Endodermal cell (in vitro differentiated cells): ENCODE measurements at regions not wholly inside any gene's neighbourhood (a gene's known extent, or its start where the extent isn't known, plus 50 kb on each side); places are given as distances from the start of the nearest gene placed in this dataset.

ENCODE experiments used
- DNase-seq: peaks from one replicate; pipeline ENCODE4 v3.0.0-alpha.2; 2017
- H3K27ac ChIP-seq: 2 replicates; pipeline ENCODE4 v1.5.1; 2013; ENCODE audit warnings: mild to moderate bottlenecking, low read depth, low read length, moderate library complexity
- H3K27me3 ChIP-seq: 2 replicates; pipeline ENCODE4 v1.6.1; 2013; ENCODE audit warnings: mild to moderate bottlenecking, low read length, moderate library complexity; ENCODE audit not compliant: insufficient read depth, control insufficient read depth, poor library complexity, severe bottlenecking
- H3K36me3 ChIP-seq: 2 replicates; pipeline ENCODE4 v1.7.0; 2013; ENCODE audit warnings: mild to moderate bottlenecking, low read length, moderate library complexity; ENCODE audit not compliant: control insufficient read depth, insufficient read depth
- H3K4me1 ChIP-seq: one replicate; pipeline ENCODE4 v1.7.0; 2013; ENCODE audit warnings: low read length; ENCODE audit not compliant: control insufficient read depth, insufficient read depth
- H3K4me3 ChIP-seq: 2 replicates; pipeline ENCODE4 v1.5.1; 2013; ENCODE audit warnings: mild to moderate bottlenecking, low read length, moderate library complexity
- H3K9ac ChIP-seq: 2 replicates; pipeline ENCODE4 v1.6.1; 2013; ENCODE audit warnings: mild to moderate bottlenecking, low read length, moderate library complexity; ENCODE audit not compliant: poor library complexity, severe bottlenecking; ENCODE audit errors: extremely low read depth
- H3K9me3 ChIP-seq: 2 replicates; pipeline ENCODE4 v1.6.1; 2013; ENCODE audit warnings: mild to moderate bottlenecking, low read length, moderate library complexity; ENCODE audit not compliant: control insufficient read depth
- H3K27ac Mint-ChIP-seq: 2 replicates; pipeline ENCODE4 v1.8.0; 2020; ENCODE audit warnings: mixed read lengths
- H3K27me3 Mint-ChIP-seq: 2 replicates; pipeline ENCODE4 v1.8.0; 2021; ENCODE audit warnings: mild to moderate bottlenecking, mixed read lengths; ENCODE audit not compliant: insufficient read depth
- H3K36me3 Mint-ChIP-seq: 2 replicates; pipeline ENCODE4 v1.8.0; 2020; ENCODE audit warnings: low read depth, mixed read lengths
- H3K4me1 Mint-ChIP-seq: 2 replicates; pipeline ENCODE4 v1.8.0; 2020; ENCODE audit warnings: mixed read lengths
- H3K4me3 Mint-ChIP-seq: 2 replicates; pipeline ENCODE4 v1.8.0; 2020; ENCODE audit warnings: mild to moderate bottlenecking, moderate library complexity, mixed read lengths
- H3K9me3 Mint-ChIP-seq: 2 replicates; pipeline ENCODE4 v1.8.0; 2020; ENCODE audit warnings: mild to moderate bottlenecking, mixed read lengths
- WGBS, 2 experiments: methylation state at CpG; one replicate each; pipeline versions ENCODE4 v1.1.5 to v1.1.7; 2013; ENCODE audit warnings: missing lambda C conversion rate in 2 of 2, mixed read lengths in 1 of 2; ENCODE audit not compliant: insufficient coverage in 1 of 2, insufficient read length in 1 of 2; 5-methylcytosine and 5-hydroxymethylcytosine counted together
- TF ChIP-seq, protein P1 (sequence below): fragments of 200-600 bp; sonication (generic); conservative IDR thresholded peaks from 2 replicates; pipeline ENCODE4 v1.5.0; 2021; ENCODE audit warnings: antibody characterized with exemption, mild to moderate bottlenecking

GRCh38 chr9:78763424-78763823, 466.5 kb downstream of the PSAT1 start:
- H3K4me1 Mint-ChIP-seq, result no peaks in the 10 kb centered on the region
- no peaks in the 10 kb centered on the region for H3K27me3 Mint-ChIP-seq
- Histone ChIP-seq H3K9me3 (no peaks in the 10 kb centered on the region), H3K36me3 (no peaks in the 10 kb centered on the region), H3K9ac (no peak overlapping the region), H3K4me1 (no peaks in the 10 kb centered on the region), H3K27ac (no peak overlapping the region), H3K4me3 (no peak overlapping the region), H3K27me3 (no peaks in the 10 kb centered on the region)
- no peak for DNase-seq
- 92 to 96% methylated on average over 3 to 4 of the region's 4 CpGs for WGBS, 2 experiments
- TF ChIP-seq, protein P1, sequence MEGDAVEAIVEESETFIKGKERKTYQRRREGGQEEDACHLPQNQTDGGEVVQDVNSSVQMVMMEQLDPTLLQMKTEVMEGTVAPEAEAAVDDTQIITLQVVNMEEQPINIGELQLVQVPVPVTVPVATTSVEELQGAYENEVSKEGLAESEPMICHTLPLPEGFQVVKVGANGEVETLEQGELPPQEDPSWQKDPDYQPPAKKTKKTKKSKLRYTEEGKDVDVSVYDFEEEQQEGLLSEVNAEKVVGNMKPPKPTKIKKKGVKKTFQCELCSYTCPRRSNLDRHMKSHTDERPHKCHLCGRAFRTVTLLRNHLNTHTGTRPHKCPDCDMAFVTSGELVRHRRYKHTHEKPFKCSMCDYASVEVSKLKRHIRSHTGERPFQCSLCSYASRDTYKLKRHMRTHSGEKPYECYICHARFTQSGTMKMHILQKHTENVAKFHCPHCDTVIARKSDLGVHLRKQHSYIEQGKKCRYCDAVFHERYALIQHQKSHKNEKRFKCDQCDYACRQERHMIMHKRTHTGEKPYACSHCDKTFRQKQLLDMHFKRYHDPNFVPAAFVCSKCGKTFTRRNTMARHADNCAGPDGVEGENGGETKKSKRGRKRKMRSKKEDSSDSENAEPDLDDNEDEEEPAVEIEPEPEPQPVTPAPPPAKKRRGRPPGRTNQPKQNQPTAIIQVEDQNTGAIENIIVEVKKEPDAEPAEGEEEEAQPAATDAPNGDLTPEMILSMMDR, result no peak
- no peak overlapping the region for H3K4me3 Mint-ChIP-seq
- no peaks in the 10 kb centered on the region for H3K9me3 Mint-ChIP-seq
- no peak overlapping the region for H3K27ac Mint-ChIP-seq
- H3K36me3 Mint-ChIP-seq, result no peaks in the 10 kb centered on the region

GRCh38 chr9:78765861-78766260, 468.9 kb downstream of the PSAT1 start:
- no peak for DNase-seq
- WGBS, 2 experiments, result 70 to 92% methylated on average over 2 to 4 of the region's 4 CpGs
- Histone ChIP-seq H3K4me1 (no peaks in the 10 kb centered on the region), H3K27ac (no peak overlapping the region), H3K36me3 (no peaks in the 10 kb centered on the region), H3K9me3 (no peaks in the 10 kb centered on the region), H3K9ac (no peak overlapping the region), H3K27me3 (no peaks in the 10 kb centered on the region), H3K4me3 (no peak overlapping the region)
- TF ChIP-seq, protein P1, result no peak
- Mint-ChIP-seq H3K27ac (no peak overlapping the region), H3K27me3 (no peaks in the 10 kb centered on the region), H3K36me3 (no peaks in the 10 kb centered on the region), H3K9me3 (no peaks in the 10 kb centered on the region), H3K4me1 (peaks cover 3% of the 10 kb centered on the region), H3K4me3 (no peak overlapping the region)

DNA sequence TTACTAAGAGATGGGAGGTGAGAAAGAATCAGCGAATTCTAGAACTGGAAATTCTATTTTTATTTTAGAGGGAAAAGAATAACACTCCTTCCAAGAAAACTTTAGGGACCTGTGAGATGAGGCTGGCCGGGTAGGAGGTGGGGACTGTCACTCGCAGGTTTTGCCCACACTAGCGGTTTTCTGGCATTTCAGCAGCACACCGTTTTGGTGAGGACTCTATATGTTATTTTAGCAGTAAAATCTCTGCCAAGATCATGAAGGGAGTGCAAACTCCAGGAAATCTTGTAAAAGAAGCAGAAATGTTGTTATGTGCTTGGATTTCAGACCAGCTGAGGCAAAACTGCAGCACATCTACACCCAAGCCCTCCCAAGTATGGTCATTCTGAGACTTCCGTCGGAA, 470.6 kb downstream of the PSAT1 start:
- 93 to 98% methylated on average over 6 to 7 of the region's 7 CpGs for WGBS, 2 experiments
- Mint-ChIP-seq H3K27me3 (no peaks in the 10 kb centered on the region), H3K36me3 (no peaks in the 10 kb centered on the region), H3K9me3 (no peaks in the 10 kb centered on the region), H3K27ac (no peak overlapping the region), H3K4me1 (peaks cover 3% of the 10 kb centered on the region), H3K4me3 (no peak overlapping the region)
- DNase-seq, result no peak
- Histone ChIP-seq H3K4me1 (no peaks in the 10 kb centered on the region), H3K4me3 (no peak overlapping the region), H3K36me3 (no peaks in the 10 kb centered on the region), H3K27me3 (no peaks in the 10 kb centered on the region), H3K27ac (no peak overlapping the region), H3K9me3 (no peaks in the 10 kb centered on the region), H3K9ac (no peak overlapping the region)
- TF ChIP-seq, protein P1, result no peak
